ENCODE measurements at regions not wholly inside any gene's neighbourhood (a gene's known extent, or its start where the extent isn't known, plus 50 kb on each side); places are given as distances from the start of the nearest gene placed in this dataset.
"Not testable (repeated sequence)": the region's sequence is repeated elsewhere in the genome, so short reads cannot be mapped to it uniquely, and the experiment has no call there.

DNA sequence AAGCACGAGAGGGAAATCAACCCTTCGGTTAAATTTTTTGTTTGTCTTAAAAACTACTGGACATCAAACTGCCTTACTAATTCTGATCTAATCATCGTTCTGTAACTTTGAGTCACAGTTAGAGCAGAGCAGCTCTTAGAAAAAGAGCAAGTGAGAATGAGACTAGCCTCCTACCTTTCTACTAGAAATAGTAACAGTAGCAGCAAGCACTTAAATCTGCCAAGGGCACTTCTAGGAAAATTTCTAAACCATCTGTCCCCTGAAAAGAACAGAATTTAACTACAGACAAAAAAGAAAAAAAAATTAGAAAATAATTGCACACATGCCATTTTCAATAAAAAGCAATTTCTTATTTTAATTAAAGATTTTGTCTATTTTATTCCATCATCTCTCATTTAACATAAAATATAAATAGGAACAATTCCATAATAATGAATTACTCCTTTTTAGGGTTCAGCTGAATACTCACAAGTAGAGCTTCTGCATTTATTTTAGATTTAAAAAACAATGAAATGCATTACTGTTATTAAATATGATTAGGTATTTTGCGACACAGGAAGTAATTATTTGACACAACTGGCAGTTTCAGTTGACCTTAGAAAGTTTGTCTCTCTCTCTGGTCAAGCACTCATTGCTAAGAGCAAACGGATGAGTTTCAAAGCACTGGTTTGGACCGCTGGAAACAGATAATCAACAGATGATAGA, 250.8 kb upstream of the SOX9 start:
- no peak overlapping the region for H3K4me3 ChIP-seq (ENCODE audit: insufficient read depth, low read length, poor library complexity, severe bottlenecking)
- H3F3A ChIP-seq (ENCODE audit: insufficient read depth): no peaks in the 10 kb centered on the region
- no peak overlapping the region for H3K4me2 ChIP-seq (ENCODE audit: low read depth, low read length, poor library complexity, severe bottlenecking)
- TF ChIP-seq CTCF (IDR thresholded peaks at IDR 0.05; ENCODE audit: insufficient read depth, low read length, poor library complexity, severe bottlenecking) (no peak), EZH2phosphoT487 (conservative IDR thresholded peaks at IDR 0.05; ENCODE audit: low read length) (no peak)
- H3K27me3 ChIP-seq (ENCODE audit: low read length): no peaks in the 10 kb centered on the region
- no peak overlapping the region for H3K9ac ChIP-seq (ENCODE audit: low read length)
- H2AFZ ChIP-seq (ENCODE audit: low read depth, low read length, severe bottlenecking): no peak overlapping the region
- no peaks in the 10 kb centered on the region for H3K36me3 ChIP-seq (ENCODE audit: low read length)
- H3K9me2 ChIP-seq (replicated peaks; ENCODE audit: insufficient read depth, low read length): no peaks in the 10 kb centered on the region
- H4K20me1 ChIP-seq (ENCODE audit: low read depth, low read length): no peaks in the 10 kb centered on the region
- no peak overlapping the region for H3K27ac ChIP-seq (ENCODE audit: low read depth, low read length)
- no peaks in the 10 kb centered on the region for H3K79me2 ChIP-seq (ENCODE audit: insufficient read depth, low read length)
- no peaks in the 10 kb centered on the region for H3K9me3 ChIP-seq (ENCODE audit: insufficient read depth, low read length)

DNA sequence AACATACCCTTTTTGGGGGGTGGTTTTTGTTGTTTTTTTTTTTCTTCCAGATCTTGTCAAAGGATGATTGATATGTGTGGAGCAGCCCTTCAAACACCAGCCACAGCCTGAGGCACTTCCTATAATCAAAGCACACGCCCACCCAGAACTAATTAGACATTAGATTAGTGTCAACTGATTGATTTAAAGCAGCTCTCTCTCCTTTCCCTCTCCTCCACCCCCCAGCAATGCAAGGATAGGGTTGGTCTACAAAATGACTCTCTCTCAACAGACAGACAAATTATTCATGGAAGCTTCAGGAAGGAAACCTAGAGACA, 250.3 kb upstream of the SOX9 start:
- no peak overlapping the region for H3K4me3 ChIP-seq (ENCODE audit: insufficient read depth, low read length, poor library complexity, severe bottlenecking)
- H3F3A ChIP-seq (ENCODE audit: insufficient read depth): no peaks in the 10 kb centered on the region
- H3K79me2 ChIP-seq (ENCODE audit: insufficient read depth, low read length): no peaks in the 10 kb centered on the region
- no peak overlapping the region for H2AFZ ChIP-seq (ENCODE audit: low read depth, low read length, severe bottlenecking)
- TF ChIP-seq CTCF (IDR thresholded peaks at IDR 0.05; ENCODE audit: insufficient read depth, low read length, poor library complexity, severe bottlenecking) (no peak), EZH2phosphoT487 (conservative IDR thresholded peaks at IDR 0.05; ENCODE audit: low read length) (no peak)
- no peaks in the 10 kb centered on the region for H3K27me3 ChIP-seq (ENCODE audit: low read length)
- no peak overlapping the region for H3K4me2 ChIP-seq (ENCODE audit: low read depth, low read length, poor library complexity, severe bottlenecking)
- no peaks in the 10 kb centered on the region for H3K9me3 ChIP-seq (ENCODE audit: insufficient read depth, low read length)
- H3K36me3 ChIP-seq (ENCODE audit: low read length): no peaks in the 10 kb centered on the region
- no peaks in the 10 kb centered on the region for H4K20me1 ChIP-seq (ENCODE audit: low read depth, low read length)
- no peak overlapping the region for H3K27ac ChIP-seq (ENCODE audit: low read depth, low read length)
- no peak overlapping the region for H3K9ac ChIP-seq (ENCODE audit: low read length)
- no peaks in the 10 kb centered on the region for H3K9me2 ChIP-seq (replicated peaks; ENCODE audit: insufficient read depth, low read length)

- H3K4me3 ChIP-seq (ENCODE audit: insufficient read depth, low read length, poor library complexity, severe bottlenecking): no peak overlapping the region
- H3K9ac ChIP-seq (ENCODE audit: low read length): no peak overlapping the region
- H3F3A ChIP-seq (ENCODE audit: insufficient read depth): no peaks in the 10 kb centered on the region
- H3K27ac ChIP-seq (ENCODE audit: low read depth, low read length): no peak overlapping the region
- TF ChIP-seq EZH2phosphoT487 (conservative IDR thresholded peaks at IDR 0.05; ENCODE audit: low read length) (no peak), CTCF (IDR thresholded peaks at IDR 0.05; ENCODE audit: insufficient read depth, low read length, poor library complexity, severe bottlenecking) (no peak)
- H3K79me2 ChIP-seq (ENCODE audit: insufficient read depth, low read length): no peaks in the 10 kb centered on the region
- no peak overlapping the region for H2AFZ ChIP-seq (ENCODE audit: low read depth, low read length, severe bottlenecking)
- no peaks in the 10 kb centered on the region for H3K36me3 ChIP-seq (ENCODE audit: low read length)
- H3K9me3 ChIP-seq (ENCODE audit: insufficient read depth, low read length): no peaks in the 10 kb centered on the region
- no peaks in the 10 kb centered on the region for H3K27me3 ChIP-seq (ENCODE audit: low read length)
- no peak overlapping the region for H3K4me2 ChIP-seq (ENCODE audit: low read depth, low read length, poor library complexity, severe bottlenecking)
- no peaks in the 10 kb centered on the region for H4K20me1 ChIP-seq (ENCODE audit: low read depth, low read length)
- H3K9me2 ChIP-seq (replicated peaks; ENCODE audit: insufficient read depth, low read length): no peaks in the 10 kb centered on the region
These were observed 247.9 kb upstream of the SOX9 start for GRCh38 chr17:71872843-71873485.

- H3K9me2 ChIP-seq (replicated peaks; ENCODE audit: insufficient read depth, low read length); H3K9ac ChIP-seq (ENCODE audit: low read length); H3F3A ChIP-seq (ENCODE audit: insufficient read depth); H3K4me2 ChIP-seq (ENCODE audit: low read depth, low read length, poor library complexity, severe bottlenecking); H4K20me1 ChIP-seq (ENCODE audit: low read depth, low read length); H2AFZ ChIP-seq (ENCODE audit: low read depth, low read length, severe bottlenecking); H3K9me3 ChIP-seq (ENCODE audit: insufficient read depth, low read length); H3K4me3 ChIP-seq (ENCODE audit: insufficient read depth, low read length, poor library complexity, severe bottlenecking); H3K79me2 ChIP-seq (ENCODE audit: insufficient read depth, low read length); H3K27me3 ChIP-seq (ENCODE audit: low read length); H3K27ac ChIP-seq (ENCODE audit: low read depth, low read length); H3K36me3 ChIP-seq (ENCODE audit: low read length): not testable (repeated sequence)
These were observed 246.0 kb upstream of the SOX9 start for GRCh38 chr17:71874773-71875172.
